MM.1S (cell line): ENCODE measurements at regions not wholly inside any gene's neighbourhood (a gene's known extent, or its start where the extent isn't known, plus 50 kb on each side); places are given as distances from the start of the nearest gene placed in this dataset.

Experiments used
- DNase-seq: peaks from one replicate; pipeline ENCODE4 v3.0.0-alpha.2; 2015
- H2AFZ ChIP-seq: fragments of 300-600 bp; sonication (generic); 2 replicates; pipeline ENCODE4 v1.6.0; 2016; ENCODE audit warnings: antibody characterized with exemption, low read length
- H3F3A ChIP-seq: fragments of 300-600 bp; sonication (generic); 2 replicates; pipeline ENCODE4 v1.6.1; 2016; ENCODE audit warnings: mild to moderate bottlenecking, antibody characterized with exemption, low read length, moderate library complexity, mixed read lengths; ENCODE audit not compliant: insufficient read depth
- H3K27ac ChIP-seq: fragments of 300-600 bp; sonication (generic); 2 replicates; pipeline ENCODE4 v1.5.1; 2016; ENCODE audit warnings: mild to moderate bottlenecking, low read length
- H3K27me3 ChIP-seq: fragments of 300-600 bp; sonication (generic); replicated peaks from 2 replicates; pipeline ENCODE4 v1.6.0; 2016; ENCODE audit warnings: low read length; ENCODE audit not compliant: insufficient read depth
- H3K36me3 ChIP-seq: fragments of 300-600 bp; sonication (generic); replicated peaks from 2 replicates; pipeline ENCODE4 v1.6.1; 2016; ENCODE audit warnings: mild to moderate bottlenecking, low read length, mixed read lengths; ENCODE audit not compliant: insufficient read depth
- H3K4me1 ChIP-seq: fragments of 300-600 bp; sonication (generic); 2 replicates; pipeline ENCODE4 v1.6.1; 2016; ENCODE audit warnings: low read length, mixed read lengths
- H3K4me2 ChIP-seq: fragments of 300-600 bp; sonication (generic); 2 replicates; pipeline ENCODE4 v1.6.0; 2016; ENCODE audit warnings: low read depth, low read length
- H3K4me3 ChIP-seq: fragments of 300-600 bp; sonication (generic); 2 replicates; pipeline ENCODE4 v1.5.1; 2016; ENCODE audit warnings: low read length, mixed read lengths
- H3K79me2 ChIP-seq: fragments of 300-600 bp; sonication (generic); 2 replicates; pipeline ENCODE4 v1.6.1; 2016; ENCODE audit warnings: mixed run types, low read length, mixed read lengths
- H3K9ac ChIP-seq: fragments of 300-600 bp; sonication (generic); 2 replicates; pipeline ENCODE4 v1.6.1; 2016; ENCODE audit warnings: low read length, mixed read lengths
- H3K9me2 ChIP-seq: fragments of 300-600 bp; sonication (generic); replicated peaks from 2 replicates; pipeline ENCODE4 v1.6.1; 2016; ENCODE audit warnings: mild to moderate bottlenecking, low read length, mixed read lengths; ENCODE audit not compliant: insufficient read depth
- H3K9me3 ChIP-seq: fragments of 300-600 bp; sonication (generic); replicated peaks from 2 replicates; pipeline ENCODE4 v1.6.1; 2016; ENCODE audit warnings: mild to moderate bottlenecking, low read length, mixed read lengths; ENCODE audit not compliant: insufficient read depth
- H4K20me1 ChIP-seq: fragments of 300-600 bp; sonication (generic); 2 replicates; pipeline ENCODE4 v1.6.1; 2016; ENCODE audit warnings: mild to moderate bottlenecking, low read length, moderate library complexity, mixed read lengths; ENCODE audit not compliant: insufficient read depth
- CTCF ChIP-seq: fragments of 300-600 bp; sonication (generic); IDR thresholded peaks from 2 replicates; pipeline ENCODE4 v1.5.1; 2016; ENCODE audit warnings: antibody characterized with exemption, low read length, mixed read lengths
- EZH2 ChIP-seq: fragments of 300-600 bp; sonication (generic); optimal IDR thresholded peaks from 2 replicates; pipeline ENCODE3; 2017; ENCODE audit warnings: low read depth, mild to moderate bottlenecking, antibody characterized with exemption, low read length, mixed read lengths
- EZH2phosphoT487 ChIP-seq: fragments of 300-600 bp; sonication (generic); IDR thresholded peaks from 2 replicates; pipeline ENCODE4 v1.6.1; 2018; ENCODE audit warnings: antibody characterized with exemption, low read length

DNA sequence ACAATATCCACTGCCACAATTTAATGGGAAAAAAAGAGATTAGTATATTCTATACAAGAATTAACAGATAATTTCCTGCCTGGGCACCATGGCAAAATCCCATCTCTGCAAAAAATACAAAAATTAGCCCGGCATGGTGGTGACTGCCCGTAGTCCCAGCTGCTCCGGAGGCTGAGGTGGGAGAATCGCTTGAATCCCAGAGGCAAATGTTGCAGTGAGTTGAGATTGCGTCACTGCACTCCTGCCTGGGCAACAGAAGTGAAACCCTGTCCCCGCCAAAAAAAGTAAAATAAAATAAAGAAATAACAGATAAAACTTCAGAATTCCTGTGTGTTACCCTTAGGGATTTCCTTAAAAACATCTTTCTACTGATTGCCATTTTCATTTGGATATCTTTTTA lies 1194.8 kb upstream of the PIK3C3 start:
- Histone ChIP-seq H4K20me1 (no peaks in the 10 kb centered on the region), H3K27ac (no peak overlapping the region), H3K9ac (no peak overlapping the region), H3K9me3 (no peaks in the 10 kb centered on the region), H2AFZ (no peak overlapping the region), H3K4me3 (no peak overlapping the region), H3K4me1 (no peaks in the 10 kb centered on the region), H3K4me2 (no peak overlapping the region), H3K27me3 (no peaks in the 10 kb centered on the region), H3K79me2 (no peaks in the 10 kb centered on the region), H3K36me3 (no peaks in the 10 kb centered on the region), H3K9me2 (no peaks in the 10 kb centered on the region), H3F3A (no peaks in the 10 kb centered on the region)
- TF ChIP-seq EZH2: no peak
- no peak for TF ChIP-seq EZH2phosphoT487
- no peak for TF ChIP-seq CTCF
- no peak for DNase-seq

DNA sequence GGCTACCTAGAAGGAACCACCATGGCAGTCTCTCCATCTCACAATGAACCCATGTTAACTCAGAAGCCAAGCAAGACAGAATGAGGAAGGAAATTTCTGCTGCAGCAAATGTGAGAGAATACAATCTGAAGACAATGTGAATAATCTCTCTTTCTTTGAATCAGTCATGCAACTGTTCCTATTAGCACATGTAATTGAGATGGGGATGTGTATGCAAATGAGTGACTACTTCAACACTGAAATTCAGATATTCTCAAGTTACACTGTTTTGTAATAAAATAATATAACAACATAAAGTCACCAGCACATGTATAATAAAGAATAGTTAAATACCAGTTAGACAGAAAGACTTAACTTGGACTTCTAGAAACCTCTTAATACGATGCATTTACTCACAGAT lies 1200.6 kb upstream of the PIK3C3 start:
- Histone ChIP-seq H3K9me3 (no peaks in the 10 kb centered on the region), H2AFZ (no peak overlapping the region), H3K79me2 (no peaks in the 10 kb centered on the region), H3K4me3 (no peak overlapping the region), H4K20me1 (no peaks in the 10 kb centered on the region), H3K36me3 (no peaks in the 10 kb centered on the region), H3K4me2 (no peak overlapping the region), H3F3A (no peaks in the 10 kb centered on the region), H3K4me1 (no peaks in the 10 kb centered on the region), H3K9me2 (no peaks in the 10 kb centered on the region), H3K9ac (no peak overlapping the region), H3K27ac (no peak overlapping the region), H3K27me3 (no peaks in the 10 kb centered on the region)
- TF ChIP-seq CTCF (no peak), EZH2phosphoT487 (no peak), EZH2 (no peak)
- DNase-seq: no peak

DNA sequence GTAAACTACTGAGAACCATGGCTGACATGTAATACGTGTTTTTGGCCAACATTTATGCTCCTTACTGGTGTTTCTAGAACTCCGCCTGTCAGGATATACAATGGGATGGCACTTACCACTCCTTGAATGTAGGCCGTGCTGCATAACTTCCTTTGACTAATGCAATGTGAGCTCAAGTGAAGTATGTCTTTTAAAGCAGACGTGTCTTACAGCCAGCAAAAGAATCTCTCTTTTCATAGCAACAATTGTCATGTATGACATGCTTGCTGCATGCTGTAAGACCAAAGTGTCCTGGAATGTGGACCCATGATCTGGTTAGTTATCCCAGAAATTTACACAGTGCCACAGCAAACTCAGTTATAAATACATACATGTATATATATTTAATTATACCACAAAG lies 1202.7 kb upstream of the PIK3C3 start:
- no peaks in the 10 kb centered on the region for H3K9me2 ChIP-seq
- TF ChIP-seq CTCF: no peak
- TF ChIP-seq EZH2: no peak
- no peak for TF ChIP-seq EZH2phosphoT487
- H3K79me2 ChIP-seq: no peaks in the 10 kb centered on the region
- H3K27ac ChIP-seq: no peak overlapping the region
- H3F3A ChIP-seq: no peaks in the 10 kb centered on the region
- H3K9ac ChIP-seq: no peak overlapping the region
- H3K36me3 ChIP-seq: no peaks in the 10 kb centered on the region
- no peak overlapping the region for H3K4me3 ChIP-seq
- no peak for DNase-seq
- H3K4me2 ChIP-seq: no peak overlapping the region
- no peak overlapping the region for H2AFZ ChIP-seq
- H3K27me3 ChIP-seq: no peaks in the 10 kb centered on the region
- no peaks in the 10 kb centered on the region for H3K4me1 ChIP-seq
- no peaks in the 10 kb centered on the region for H3K9me3 ChIP-seq
- H4K20me1 ChIP-seq: no peaks in the 10 kb centered on the region
